IPS-NIHi7 (cell line): ENCODE measurements at regions not wholly inside any gene's neighbourhood (a gene's known extent, or its start where the extent isn't known, plus 50 kb on each side); places are given as distances from the start of the nearest gene placed in this dataset.
"Not testable (repeated sequence)": the region's sequence is repeated elsewhere in the genome, so short reads cannot be mapped to it uniquely, and the experiment has no call there.

ENCODE experiments used
- DNase-seq: peaks from one replicate; pipeline ENCODE4 v3.0.0; 2012; ENCODE audit warnings: mixed read lengths; ENCODE audit errors: extremely low spot score

DNA sequence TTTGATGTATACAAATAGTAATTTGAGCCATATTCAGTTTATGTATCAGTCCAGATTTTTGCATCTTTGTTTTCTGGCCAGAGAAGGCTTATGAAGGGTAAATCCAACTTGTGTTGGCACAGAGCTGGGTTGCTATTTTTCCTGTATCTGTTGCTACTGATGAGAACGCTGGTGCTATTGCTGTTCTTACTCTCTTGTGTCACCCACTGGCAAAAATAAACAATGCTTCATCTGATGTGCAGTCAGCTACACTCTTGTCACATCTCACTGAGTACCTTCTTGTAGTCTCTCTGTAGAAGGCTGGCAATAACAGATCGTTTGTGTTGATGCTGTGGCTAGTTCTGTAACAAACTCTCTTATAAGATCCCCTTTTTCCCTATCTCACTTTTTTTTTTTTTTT is 323.4 kb downstream of the CDH19 start:
- DNase-seq, result no peak

DNA sequence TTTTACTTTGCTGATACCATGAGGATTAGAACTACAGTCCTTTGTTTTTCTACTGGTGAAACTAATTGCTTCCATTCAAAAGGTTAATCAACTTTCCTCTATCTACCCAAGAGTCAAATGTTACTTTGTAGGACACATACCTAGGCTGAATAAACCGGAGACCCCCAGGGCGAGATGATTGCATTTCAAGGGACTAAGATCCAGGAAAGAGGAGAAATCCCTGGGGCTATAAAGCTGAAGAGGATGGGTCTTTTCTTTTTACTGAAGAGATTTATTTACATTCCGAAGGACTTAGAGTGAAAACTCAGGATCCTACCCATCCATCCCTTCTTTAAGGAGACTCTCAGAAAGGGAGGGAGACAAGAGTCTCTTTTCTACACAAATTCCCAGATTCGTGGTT is 331.9 kb downstream of the CDH19 start:
- peak; percentile 41 for DNase-seq

DNA sequence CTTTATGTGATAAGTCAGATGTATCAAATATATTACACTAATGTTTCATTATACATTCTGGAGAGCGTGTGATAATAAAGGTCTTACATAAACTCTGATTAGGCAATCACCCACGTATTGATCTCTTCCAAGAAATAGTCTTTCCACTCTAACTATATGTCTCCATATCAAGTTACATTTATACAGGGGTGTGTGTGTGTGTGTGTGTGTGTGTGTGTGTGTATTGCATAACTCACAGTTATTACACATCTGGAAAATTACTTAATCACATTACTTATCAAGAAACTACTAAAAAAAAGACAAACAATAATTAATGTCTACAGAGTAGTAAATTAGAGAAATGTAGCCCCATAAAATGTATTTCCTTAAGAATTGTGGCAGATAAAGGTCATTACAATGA is 339.8 kb downstream of the CDH19 start:
- no peak for DNase-seq

DNA sequence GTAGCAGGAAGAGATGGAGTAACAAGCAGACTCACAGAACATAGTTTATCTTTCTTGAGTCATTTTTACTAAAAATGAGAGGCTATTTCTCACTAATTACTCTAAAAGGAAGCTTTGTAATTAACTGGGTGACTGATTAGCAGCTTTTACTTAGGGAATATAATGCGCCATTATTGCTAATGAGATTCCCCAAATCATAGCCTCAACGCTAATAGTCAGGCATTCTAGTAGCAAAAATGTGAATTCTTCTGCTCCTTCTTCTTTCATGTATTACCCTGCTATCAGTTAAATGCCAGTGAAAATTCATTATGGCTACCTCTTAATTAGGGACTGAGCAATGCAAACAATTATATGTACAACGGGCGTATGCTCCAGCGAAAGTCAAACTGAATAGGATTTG is 349.8 kb downstream of the CDH19 start:
- DNase-seq, result no peak

DNA sequence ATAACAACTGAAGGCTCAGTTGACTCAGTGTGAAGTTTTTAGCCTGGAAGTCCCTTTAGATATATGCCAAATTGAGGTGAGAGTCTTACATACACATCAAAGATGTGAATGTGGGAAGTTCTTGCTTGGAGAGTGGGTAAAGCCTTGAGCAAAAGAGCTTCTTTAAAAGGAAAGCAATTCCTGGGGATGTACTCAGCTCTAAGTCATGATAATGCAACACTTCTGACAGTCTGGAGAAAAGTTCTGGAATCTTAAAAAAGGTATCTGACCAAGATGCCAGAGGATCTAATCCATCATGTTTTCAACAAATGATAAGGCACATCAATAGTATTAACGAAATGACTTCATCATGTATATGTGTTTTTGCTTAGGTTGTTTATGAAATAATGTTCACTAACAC is 351.2 kb downstream of the CDH19 start:
- DNase-seq, result no peak

DNA sequence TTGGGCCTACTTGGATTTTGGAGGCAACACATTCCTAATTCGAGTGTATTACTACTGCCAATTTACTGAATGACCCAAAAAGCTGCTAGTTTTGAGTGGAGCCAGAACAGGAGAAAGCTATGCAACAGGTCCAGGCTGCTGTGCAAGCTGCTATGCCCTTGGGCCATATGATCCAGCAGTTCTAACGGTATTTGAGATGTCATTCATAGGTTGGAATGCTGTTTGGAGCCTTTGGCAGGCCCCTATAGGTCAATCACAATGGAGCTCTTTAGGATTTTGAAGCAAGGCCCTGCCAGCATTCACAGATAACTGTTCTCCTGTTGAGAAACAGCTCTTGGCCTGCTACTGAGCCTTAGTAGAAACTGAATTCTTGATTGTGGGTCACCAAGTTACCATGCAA is 368.7 kb downstream of the CDH19 start:
- DNase-seq, result no peak

DNA sequence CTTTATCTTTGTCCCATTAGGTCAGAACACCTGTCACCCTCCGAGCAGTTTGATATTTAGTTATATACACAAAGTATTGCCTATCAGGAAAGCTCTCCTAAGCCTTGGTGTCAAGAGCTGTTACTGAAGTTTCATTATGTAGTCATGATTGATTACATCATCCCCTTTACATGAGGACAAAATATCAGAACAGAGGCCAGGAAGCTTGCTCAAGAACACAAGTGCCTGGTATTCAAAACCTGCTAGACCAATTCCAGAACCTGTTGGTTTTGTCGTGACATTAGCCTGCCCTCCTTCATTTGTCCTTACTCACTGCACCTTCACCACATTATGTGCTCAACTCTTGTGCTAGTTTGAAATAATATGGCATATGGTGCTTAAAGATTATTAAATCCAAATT is 377.1 kb downstream of the CDH19 start:
- no peak for DNase-seq

DNA sequence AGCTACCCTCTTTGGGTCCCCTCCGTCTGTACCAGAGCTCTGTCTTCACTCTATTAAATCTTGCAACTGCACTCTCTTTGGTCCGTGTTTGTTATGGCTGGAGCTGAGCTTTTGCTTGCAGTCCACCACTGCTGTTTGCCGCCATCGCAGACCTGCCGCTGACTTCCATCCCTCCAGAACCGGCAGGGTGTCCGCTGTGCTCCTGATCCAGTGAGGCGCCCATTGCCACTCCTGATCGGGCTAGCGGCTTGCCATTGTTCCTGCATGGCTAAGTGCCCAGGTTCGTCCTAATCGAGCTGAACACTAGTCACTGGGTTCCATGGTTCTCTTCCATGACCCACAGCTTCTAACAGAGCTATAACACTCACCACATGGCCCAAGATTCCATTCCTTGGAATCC is 380.6 kb downstream of the CDH19 start:
- DNase-seq, result not testable (repeated sequence)

DNA sequence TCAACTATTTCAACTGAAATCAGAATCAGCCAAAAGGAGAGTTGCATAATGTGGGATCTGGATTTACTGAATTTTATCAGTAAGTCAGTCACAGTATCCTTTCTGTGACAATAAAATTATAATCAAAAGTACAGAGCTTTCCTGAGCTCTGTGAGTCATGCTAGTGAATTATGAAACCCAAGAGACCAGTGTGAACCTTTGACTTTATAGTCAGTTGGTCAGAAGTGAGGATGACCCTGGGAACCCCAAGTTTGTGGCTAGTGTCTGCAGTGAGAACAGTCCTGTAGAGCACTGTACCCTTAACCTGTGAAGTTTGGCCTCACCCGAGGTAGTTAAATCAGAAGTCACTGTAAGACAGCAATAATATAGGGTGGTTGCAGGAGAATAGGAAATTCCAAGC is 381.7 kb downstream of the CDH19 start:
- no peak for DNase-seq

DNA sequence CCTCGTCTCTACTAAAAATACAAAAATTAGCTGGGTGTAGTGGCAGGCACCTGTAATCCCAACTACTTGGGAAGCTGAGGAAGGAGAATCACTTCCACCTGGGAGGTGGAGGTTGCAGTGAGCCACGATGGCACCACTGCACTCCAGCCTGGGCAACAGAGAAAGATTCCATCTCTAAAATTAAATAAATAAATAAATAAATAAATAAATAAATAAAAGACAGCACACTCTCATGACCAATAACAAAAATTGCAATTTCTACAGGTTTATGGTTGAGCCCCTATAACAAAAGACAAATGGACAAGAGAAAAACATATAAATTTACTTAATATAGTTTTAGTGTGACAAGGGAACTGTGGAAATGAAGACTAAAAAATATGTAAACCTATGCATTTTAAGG is 384.1 kb downstream of the CDH19 start:
- DNase-seq, result no peak

DNA sequence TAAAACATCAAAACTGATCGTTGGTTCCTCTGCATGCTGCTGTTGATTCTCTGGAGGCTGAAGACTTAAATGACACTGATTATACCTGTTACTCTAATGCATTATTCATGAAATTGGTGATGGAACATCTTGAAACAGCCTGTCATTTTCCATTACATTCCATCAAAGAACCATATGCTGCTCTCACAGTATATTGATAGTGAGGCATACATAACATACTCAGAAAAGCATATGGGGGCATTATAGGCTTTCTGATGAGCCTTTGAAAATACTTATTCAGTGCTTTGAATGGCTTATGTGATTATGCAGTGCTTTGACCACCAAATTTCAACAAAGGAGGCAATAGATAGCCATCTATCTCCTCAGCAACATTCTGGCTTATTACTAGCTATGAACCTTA is 392.1 kb downstream of the CDH19 start:
- DNase-seq, result no peak

DNA sequence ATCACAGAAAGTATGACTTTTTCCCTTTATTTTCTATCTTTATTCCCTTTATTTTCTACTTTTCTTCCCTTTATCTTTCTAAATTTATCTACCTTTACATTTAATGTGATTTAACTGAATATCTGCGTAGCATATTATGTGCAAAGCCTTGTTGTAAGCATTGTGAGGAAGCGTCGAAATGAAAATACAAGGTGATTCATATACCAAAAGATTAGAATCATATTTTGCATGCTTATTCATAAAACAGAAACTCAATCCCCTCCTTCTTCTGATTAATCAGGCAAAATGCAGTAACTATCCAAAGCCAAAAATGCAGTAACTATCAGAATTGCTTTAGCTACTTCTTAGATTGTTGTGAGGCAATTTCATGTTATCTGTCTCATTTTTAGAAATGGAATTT is 393.0 kb downstream of the CDH19 start:
- DNase-seq, result no peak

DNA sequence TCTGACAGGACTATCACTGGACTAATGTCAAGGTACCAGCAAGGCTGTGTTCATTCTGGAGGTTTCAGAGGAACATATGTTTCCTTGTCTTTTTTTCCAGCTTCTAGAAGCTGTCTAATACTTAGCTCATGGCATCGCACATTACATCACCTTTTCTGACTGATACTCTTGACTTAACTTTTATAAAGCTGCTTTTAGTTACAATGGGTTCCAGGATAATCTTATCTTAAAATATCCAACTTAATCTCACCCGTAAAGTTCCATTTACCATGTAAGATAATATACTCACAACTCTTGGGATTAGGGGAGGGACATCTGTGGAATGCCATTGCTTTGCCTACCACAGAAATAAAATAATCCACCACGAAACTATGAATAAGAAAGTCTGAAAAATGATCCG is 394.2 kb downstream of the CDH19 start:
- no peak for DNase-seq

DNA sequence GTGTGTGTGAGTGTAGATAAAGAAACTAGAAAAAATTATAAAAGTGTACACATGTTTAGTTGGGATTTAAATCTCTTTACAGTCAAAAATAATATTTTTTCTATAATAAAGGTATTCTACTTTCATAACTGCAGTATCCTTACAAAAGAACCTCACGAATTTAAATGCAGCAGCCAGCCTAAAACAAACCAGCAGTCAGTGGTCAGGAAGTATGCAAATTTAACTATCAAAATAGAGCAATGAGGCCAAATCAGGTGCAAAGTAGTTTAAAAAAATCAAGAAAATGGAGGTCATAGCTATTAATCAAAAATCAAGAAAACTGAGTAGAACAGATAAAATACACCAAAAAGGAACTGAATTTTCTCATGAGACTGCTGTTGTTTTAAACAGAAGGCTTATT is 407.1 kb downstream of the CDH19 start:
- DNase-seq, result no peak

DNA sequence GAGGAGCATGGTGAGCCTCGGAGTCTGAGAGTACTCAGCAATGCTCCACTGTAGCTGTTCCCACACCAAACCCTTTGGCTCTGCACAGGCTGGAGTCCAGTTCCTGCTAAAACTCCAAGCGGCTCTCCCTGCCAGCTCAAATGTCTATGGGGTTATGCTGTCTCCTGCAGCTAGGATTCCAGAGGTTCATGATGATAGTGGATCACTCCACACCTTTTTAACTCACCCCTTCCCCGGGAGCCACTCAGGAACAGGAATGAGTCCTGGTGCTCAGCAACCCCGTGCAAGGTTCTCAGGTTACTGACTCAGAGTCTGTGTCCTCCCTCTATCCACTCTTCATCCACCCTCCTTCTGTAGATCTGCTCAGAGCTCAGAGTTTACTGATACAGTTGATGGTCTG is 410.0 kb downstream of the CDH19 start:
- no peak for DNase-seq

DNA sequence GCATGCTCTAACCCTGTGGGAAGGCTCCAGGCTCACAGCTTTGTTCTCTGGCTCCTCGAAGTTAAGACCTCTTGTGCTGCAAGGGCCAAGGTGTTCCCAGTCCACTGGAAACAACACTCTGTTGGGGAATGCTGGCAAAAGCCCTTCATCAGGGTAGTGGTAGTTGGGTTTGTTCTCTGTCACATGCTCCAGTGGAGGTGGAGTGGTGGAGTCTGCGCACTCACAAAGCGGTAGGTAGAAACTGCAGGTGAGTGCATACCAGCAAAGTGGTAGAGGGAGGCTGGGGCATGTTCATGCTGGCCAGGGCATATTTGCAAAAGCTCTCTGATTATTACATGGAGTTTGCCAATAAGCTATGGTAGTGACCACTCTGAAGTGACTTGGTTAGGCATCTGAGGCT is 410.5 kb downstream of the CDH19 start:
- no peak for DNase-seq

DNA sequence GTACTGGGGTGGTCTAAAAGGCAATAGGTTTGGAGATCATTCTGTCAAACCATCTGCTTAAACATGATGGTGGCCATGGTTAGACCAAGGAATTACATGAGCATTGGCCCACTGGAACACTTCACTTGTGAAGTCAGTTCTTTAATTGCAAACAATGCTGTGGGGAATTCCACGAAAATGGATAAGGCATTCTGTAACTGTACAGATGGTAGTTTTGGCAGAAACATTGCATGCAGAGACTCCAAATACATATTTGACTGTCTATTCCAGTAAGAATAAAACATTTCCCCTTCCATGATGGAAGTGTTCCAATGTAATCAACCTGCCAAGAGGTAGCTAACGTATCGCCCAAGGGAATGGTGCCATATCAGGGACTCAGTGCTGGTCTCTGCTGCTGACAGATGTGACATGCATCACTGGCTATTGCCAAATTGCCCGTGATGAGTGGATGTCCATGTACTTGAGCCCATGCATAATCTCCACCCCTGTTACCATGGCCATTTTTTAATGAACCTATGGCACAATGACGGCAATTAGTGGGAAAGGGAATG is 417.9 kb downstream of the CDH7 start:
- DNase-seq, result no peak

DNA sequence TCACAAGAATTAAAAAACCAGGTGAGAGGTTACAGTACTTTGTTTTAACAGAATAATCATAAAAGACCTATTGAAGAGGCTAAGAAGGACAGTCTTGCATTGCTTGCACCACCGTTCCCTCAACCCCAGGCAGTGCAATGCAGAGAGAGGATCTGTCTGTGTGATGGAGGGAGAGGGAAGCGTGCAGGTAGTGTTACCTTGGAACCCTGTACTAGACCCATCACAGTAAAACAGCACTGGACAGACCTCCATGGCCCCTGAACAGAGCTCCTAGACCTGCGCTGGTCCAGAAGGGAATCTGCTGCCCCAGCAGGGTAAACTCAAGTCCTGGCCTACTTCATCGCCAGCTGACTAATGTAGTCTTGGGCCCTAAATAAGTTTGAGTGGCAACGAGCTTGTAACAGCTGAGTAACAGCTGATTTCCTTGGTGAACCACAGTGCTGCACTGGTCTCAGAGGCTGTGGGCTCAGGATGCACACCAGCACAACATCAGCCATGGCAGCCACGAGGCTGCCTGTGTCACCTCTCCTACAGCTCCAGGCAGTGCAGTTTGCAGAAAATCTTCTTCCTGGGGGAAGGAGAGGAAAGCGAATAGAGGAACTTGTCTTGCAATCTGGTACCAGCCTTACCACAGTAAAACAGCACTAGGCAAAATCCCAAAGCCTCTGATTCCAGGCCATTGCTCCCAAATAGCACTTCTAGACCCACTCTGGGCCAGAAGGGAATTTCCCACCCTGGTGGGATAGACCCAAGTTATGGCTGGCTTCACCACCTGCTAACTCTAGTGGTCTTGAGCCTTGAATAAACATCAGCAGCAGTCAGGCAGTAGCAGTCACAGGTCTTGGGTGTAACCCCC is 417.2 kb downstream of the CDH7 start:
- DNase-seq, result no peak

DNA sequence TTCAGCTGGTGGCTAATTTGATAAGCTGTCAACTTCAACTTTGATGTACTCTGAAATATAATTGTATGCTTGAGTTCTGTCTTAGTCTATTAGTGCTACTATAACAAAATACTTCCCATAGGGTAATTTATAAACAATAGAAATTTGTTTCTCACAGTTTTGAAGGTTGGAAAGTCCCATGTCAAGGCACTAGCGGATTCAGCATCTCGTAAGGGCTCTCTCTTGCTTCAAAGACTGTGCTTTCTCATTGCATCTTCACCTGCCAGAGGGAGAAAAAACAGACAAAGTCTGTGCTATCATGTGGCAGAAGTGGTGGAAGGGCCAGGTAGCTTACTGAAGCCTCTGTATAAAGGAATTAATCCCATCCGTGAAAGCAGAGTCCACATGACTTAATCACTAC is 409.2 kb downstream of the CDH7 start:
- DNase-seq, result no peak

DNA sequence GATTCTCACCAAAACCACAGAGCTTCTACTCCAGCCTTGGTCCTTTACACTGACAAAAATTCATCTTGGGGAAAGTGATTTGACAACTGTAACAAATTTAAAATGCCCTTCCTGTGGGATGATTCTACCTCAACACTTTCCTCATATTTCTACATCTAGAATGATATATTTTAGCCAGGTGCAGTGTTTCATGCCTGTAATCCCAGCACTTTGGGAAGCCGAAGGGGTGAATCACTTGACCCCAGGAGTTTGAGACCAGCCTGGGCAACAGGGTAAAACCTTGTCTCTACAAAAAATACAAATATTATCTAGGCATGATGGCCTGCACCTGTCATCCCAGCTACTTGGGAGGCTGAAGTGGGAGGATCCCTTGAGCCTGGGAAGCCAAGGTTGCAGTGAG is 408.6 kb downstream of the CDH7 start:
- DNase-seq, result no peak

DNA sequence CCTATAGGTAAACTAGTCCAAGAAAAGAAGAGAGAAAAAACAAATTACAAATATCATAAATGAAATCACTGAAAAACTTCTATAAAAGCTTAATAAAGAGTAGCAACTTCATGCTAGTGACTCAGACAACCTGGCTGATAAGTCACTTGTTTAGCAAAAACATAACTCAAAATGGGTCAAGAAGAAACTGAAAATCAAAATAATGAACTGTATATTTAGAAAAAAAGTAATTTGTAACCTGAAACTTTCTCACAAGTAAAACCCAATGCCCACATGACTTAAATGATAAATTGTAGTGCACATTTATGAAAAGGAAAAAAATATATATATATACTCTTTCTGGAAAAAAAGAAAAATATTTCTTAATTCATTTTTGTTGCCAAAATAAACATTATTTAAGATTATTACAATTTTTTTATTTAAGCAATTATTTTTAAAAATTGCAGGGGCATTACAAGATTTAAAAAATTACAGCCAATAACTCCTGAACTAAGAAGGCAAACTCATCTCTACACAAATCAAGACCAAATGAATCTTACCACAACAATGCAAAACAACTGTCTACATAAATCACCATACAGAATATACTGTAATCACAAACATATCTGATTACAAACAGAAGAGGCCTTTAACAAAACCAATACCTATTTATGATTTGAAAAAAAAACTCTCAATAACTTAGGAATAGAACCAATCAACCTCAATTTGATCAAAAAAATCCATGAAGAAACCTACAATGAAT is 406.3 kb downstream of the CDH7 start:
- no peak for DNase-seq

DNA sequence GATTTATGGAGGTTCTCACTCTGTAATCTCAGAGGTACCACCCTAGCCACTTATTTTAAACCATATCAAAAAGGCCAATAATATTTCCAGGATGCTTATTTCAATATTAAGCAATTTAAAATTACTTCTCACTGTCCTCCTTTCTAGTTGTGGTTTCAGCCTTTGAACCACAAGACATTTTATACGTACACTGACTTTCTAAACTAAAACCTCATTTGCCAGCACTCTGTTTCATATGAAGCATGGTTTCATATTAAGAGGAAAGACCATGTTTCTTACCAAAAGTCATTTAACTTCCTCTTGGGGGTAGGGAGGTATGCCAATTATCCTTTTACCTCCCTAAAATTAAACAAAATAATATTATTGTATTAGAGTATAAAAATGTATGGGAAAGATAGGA is 399.8 kb downstream of the CDH7 start:
- DNase-seq, result no peak

DNA sequence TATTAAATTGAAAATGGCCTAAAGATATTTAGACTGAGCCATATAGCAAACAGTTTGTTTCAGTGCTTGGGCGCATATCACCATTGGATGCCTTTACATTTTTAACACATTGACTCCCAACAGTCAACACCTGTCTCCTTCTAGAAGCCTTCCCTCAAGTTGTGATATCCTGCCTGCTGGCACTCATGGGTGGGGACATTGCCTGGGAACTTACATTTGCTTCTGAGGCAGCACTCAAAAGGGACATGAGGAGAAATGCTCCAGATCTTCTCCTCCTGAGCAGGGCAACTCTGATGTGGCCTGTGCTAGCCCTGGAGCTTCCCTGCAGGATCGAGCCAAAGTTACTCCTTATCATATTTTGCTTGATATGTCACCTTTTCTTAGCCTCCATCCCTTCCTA is 392.2 kb downstream of the CDH7 start:
- no peak for DNase-seq
